Common myeloid progenitor, CD34-positive (primary cell): ENCODE measurements at regions not wholly inside any gene's neighbourhood (a gene's known extent, or its start where the extent isn't known, plus 50 kb on each side); places are given as distances from the start of the nearest gene placed in this dataset.

Source experiments
- CTCF ChIA-PET: fragments of 350-600 bp; sonication (Branson Sonifier 250); formaldehyde crosslinking; loops from one replicate; lab custom pipeline; 2021; ENCODE audit warnings: antibody characterized with exemption; lab: Charles Lee
- POLR2A ChIA-PET: fragments of 350-600 bp; sonication (Branson Sonifier 250); formaldehyde crosslinking; loops from one replicate; lab custom pipeline; 2021; ENCODE audit warnings: antibody characterized with exemption; lab: Charles Lee
- DNase-seq, 3 donors: peaks; one replicate each; pipeline versions ENCODE4 v3.0.0 to v3.0.0-alpha.2; 2013
- H3K27ac ChIP-seq, 2 experiments: 1 replicate in 1 of 2; 2 replicates in 1 of 2; pipeline ENCODE4 v1.7.0; 2013; ENCODE audit warnings: inconsistent platforms in 2 of 2, low read length in 2 of 2, mild to moderate bottlenecking in 2 of 2, low read depth in 1 of 2, moderate library complexity in 1 of 2; ENCODE audit not compliant: severe bottlenecking in 2 of 2, insufficient read depth in 1 of 2, poor library complexity in 1 of 2
- H3K27me3 ChIP-seq, 5 experiments: replicated peaks in 2 of 5; 1 replicate in 3 of 5; 2 replicates in 2 of 5; pipeline versions ENCODE4 v1.6.1 to v1.7.0; 2013; ENCODE audit warnings: low read length in 4 of 5, mild to moderate bottlenecking in 2 of 5, moderate library complexity in 2 of 5, inconsistent platforms in 1 of 5; ENCODE audit not compliant: insufficient read depth in 5 of 5, control insufficient read depth in 4 of 5
- H3K36me3 ChIP-seq, 4 experiments: 1 replicate in 2 of 4; 2 replicates in 2 of 4; pipeline versions ENCODE4 v1.6.1 to v1.7.0; 2013; ENCODE audit warnings: low read length in 3 of 4, control low read depth in 1 of 4, mild to moderate bottlenecking in 1 of 4; ENCODE audit not compliant: control insufficient read depth in 4 of 4, insufficient read depth in 4 of 4
- H3K4me1 ChIP-seq, 4 experiments: 1 replicate in 3 of 4; 2 replicates in 1 of 4; pipeline versions ENCODE4 v1.6.1 to v1.7.1; 2013; ENCODE audit warnings: low read length in 3 of 4, mild to moderate bottlenecking in 3 of 4, control low read depth in 1 of 4, inconsistent platforms in 1 of 4, moderate library complexity in 1 of 4; ENCODE audit not compliant: control insufficient read depth in 4 of 4, insufficient read depth in 4 of 4; ENCODE audit errors: control extremely low read depth in 1 of 4
- H3K4me3 ChIP-seq, 7 experiments: 1 replicate in 4 of 7; 2 replicates in 3 of 7; pipeline versions ENCODE4 v1.5.1 to v1.7.0; 2013; ENCODE audit warnings: mild to moderate bottlenecking in 7 of 7, low read length in 6 of 7, moderate library complexity in 6 of 7, inconsistent platforms in 2 of 7, low read depth in 2 of 7, control low read depth in 1 of 7; ENCODE audit not compliant: insufficient read depth in 4 of 7, control insufficient read depth in 1 of 7; ENCODE audit errors: extremely low read depth in 1 of 7
- H3K9me3 ChIP-seq, 5 experiments: 1 replicate in 4 of 5; 2 replicates in 1 of 5; pipeline versions ENCODE4 v1.6.1 to v1.7.1; 2013; ENCODE audit warnings: low read length in 4 of 5, mild to moderate bottlenecking in 2 of 5, inconsistent platforms in 1 of 5, low read depth in 1 of 5, moderate library complexity in 1 of 5; ENCODE audit not compliant: control insufficient read depth in 4 of 5, insufficient read depth in 2 of 5; ENCODE audit errors: control extremely low read depth in 1 of 5
- WGBS: methylation state at CpG from one replicate; pipeline ENCODE4 v1.1.5; 2013; ENCODE audit not compliant: insufficient coverage; 5-methylcytosine and 5-hydroxymethylcytosine counted together

GRCh38 chr5:5078009-5078897, 61.9 kb upstream of the ADAMTS16 start:
- POLR2A ChIA-PET, result no interaction called here
- H3K4me1 ChIP-seq, result no peaks in the 10 kb centered on the region
- CTCF ChIA-PET, result no interaction called here
- H3K27ac ChIP-seq, result no peak overlapping the region
- DNase-seq, result no peak
- 68% methylated on average over 9 of the region's 9 CpGs for WGBS
- H3K36me3 ChIP-seq, result no peaks in the 10 kb centered on the region
- H3K9me3 ChIP-seq, result no peaks in the 10 kb centered on the region
- no peaks in the 10 kb centered on the region for H3K27me3 ChIP-seq
- H3K4me3 ChIP-seq, result no peak overlapping the region

GRCh38 chr5:5079876-5080275, 60.3 kb upstream of the ADAMTS16 start:
- no peaks in the 10 kb centered on the region for H3K4me1 ChIP-seq
- H3K27ac ChIP-seq, result no peak overlapping the region
- CTCF ChIA-PET, result no interaction called here
- H3K27me3 ChIP-seq, result no peaks in the 10 kb centered on the region
- WGBS, result 94% methylated on average over 5 of the region's 5 CpGs
- no peaks in the 10 kb centered on the region for H3K36me3 ChIP-seq
- no peak overlapping the region for H3K4me3 ChIP-seq
- H3K9me3 ChIP-seq, result no peaks in the 10 kb centered on the region
- POLR2A ChIA-PET, result interaction anchor here (0.7 kb wide), 1 partner anchor 35 kb away, joined by 5 read pairs; no protein-coding TSS in a partner anchor
- DNase-seq, result no peak

- no peak overlapping the region for H3K4me3 ChIP-seq
- ChIA-PET CTCF (no interaction called here), POLR2A (no interaction called here)
- H3K4me1 ChIP-seq, result no peaks in the 10 kb centered on the region
- 93% methylated on average over 3 of the region's 5 CpGs for WGBS
- no peaks in the 10 kb centered on the region for H3K36me3 ChIP-seq
- no peaks in the 10 kb centered on the region for H3K27me3 ChIP-seq
- DNase-seq, result no peak
- no peak overlapping the region for H3K27ac ChIP-seq
- H3K9me3 ChIP-seq, result no peaks in the 10 kb centered on the region
These were observed 59.3 kb upstream of the ADAMTS16 start for GRCh38 chr5:5080790-5081189.

GRCh38 chr5:5085381-5085780, 54.7 kb upstream of the ADAMTS16 start:
- Histone ChIP-seq H3K36me3 (no peaks in the 10 kb centered on the region), H3K4me3 (no peak overlapping the region), H3K9me3 (no peaks in the 10 kb centered on the region), H3K4me1 (no peaks in the 10 kb centered on the region), H3K27me3 (no peaks in the 10 kb centered on the region), H3K27ac (no peak overlapping the region)
- POLR2A ChIA-PET, result no interaction called here
- DNase-seq, result no peak
- WGBS, result no CpG with 5 or more reads among the region's 1 CpG
- CTCF ChIA-PET, result no interaction called here

- H3K36me3 ChIP-seq, result no peaks in the 10 kb centered on the region
- no peaks in the 10 kb centered on the region for H3K27me3 ChIP-seq
- no peaks in the 10 kb centered on the region for H3K4me1 ChIP-seq
- no peak for DNase-seq
- POLR2A ChIA-PET, result no interaction called here
- 83% methylated on average over 1 of the region's 3 CpGs for WGBS
- CTCF ChIA-PET, result no interaction called here
- no peak overlapping the region for H3K4me3 ChIP-seq
- H3K9me3 ChIP-seq, result no peaks in the 10 kb centered on the region
- H3K27ac ChIP-seq, result no peak overlapping the region
These were observed 50.1 kb upstream of the ADAMTS16 start for GRCh38 chr5:5089895-5090649.
